LNCaP clone FGC (cell line): ENCODE measurements at regions not wholly inside any gene's neighbourhood (a gene's known extent, or its start where the extent isn't known, plus 50 kb on each side); places are given as distances from the start of the nearest gene placed in this dataset.
A peak's percentile ranks its signal among the peaks of the same experiment; 100 is the strongest.
"Not testable (repeated sequence)": the region's sequence is repeated elsewhere in the genome, so short reads cannot be mapped to it uniquely, and the experiment has no call there.

ENCODE experiments used
- DNase-seq: peaks from one replicate; pipeline ENCODE4 v3.0.0-alpha.2; 2011; ENCODE audit warnings: low read depth
- H3K4me3 ChIP-seq: 2 replicates; pipeline ENCODE4 v1.5.1; 2011; ENCODE audit warnings: mild to moderate bottlenecking, low read depth, low read length, control low read depth
- TF ChIP-seq, protein P1 (sequence below): IDR thresholded peaks from 2 replicates; pipeline ENCODE4 v1.5.1; 2012; ENCODE audit warnings: mild to moderate bottlenecking; ENCODE audit not compliant: control insufficient read depth, insufficient read depth; ENCODE audit errors: extremely low read depth

DNA sequence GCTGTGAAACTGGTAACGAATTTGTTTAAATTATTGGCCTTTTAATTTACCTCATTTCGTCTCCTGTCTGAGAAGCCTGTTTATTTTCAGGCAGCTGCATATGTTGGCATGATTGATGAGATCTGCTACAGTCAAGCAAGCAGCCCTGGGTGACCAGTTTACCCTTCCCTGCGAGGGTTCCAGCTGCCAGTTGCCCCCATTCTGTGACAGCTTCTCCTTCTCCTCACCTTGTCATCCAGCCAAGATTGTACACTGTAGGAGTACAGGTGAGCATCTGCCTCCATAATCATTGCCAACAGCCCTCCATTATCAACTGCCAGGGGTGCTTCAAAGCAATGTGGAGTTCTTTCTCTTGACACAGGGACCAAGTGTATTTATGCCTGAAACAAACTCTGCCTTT, 1979.9 kb upstream of the PRR20A start:
- no peak for DNase-seq
- no peak overlapping the region for H3K4me3 ChIP-seq
- TF ChIP-seq, protein P1, sequence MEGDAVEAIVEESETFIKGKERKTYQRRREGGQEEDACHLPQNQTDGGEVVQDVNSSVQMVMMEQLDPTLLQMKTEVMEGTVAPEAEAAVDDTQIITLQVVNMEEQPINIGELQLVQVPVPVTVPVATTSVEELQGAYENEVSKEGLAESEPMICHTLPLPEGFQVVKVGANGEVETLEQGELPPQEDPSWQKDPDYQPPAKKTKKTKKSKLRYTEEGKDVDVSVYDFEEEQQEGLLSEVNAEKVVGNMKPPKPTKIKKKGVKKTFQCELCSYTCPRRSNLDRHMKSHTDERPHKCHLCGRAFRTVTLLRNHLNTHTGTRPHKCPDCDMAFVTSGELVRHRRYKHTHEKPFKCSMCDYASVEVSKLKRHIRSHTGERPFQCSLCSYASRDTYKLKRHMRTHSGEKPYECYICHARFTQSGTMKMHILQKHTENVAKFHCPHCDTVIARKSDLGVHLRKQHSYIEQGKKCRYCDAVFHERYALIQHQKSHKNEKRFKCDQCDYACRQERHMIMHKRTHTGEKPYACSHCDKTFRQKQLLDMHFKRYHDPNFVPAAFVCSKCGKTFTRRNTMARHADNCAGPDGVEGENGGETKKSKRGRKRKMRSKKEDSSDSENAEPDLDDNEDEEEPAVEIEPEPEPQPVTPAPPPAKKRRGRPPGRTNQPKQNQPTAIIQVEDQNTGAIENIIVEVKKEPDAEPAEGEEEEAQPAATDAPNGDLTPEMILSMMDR: no peak

DNA sequence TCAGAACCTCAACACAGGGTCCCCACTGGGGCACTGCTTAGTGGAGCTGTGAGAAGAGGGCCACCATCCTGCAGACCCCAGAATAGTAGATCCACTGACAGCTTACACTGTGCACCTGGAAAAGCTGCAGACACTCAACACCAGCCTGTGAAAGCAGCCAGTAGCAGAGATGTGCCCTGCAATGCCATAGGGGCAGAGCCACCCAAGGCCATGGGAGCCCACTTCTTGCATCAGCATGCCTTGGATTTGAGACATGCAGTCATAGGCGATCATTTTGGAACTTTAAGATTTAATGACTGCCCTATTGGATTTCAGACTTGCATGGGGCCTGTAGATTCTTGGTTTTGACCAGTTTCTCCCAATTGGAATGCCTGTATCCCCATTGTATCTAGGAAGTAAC, 1962.1 kb upstream of the PRR20A start:
- H3K4me3 ChIP-seq, DNase-seq: not testable (repeated sequence)

DNA sequence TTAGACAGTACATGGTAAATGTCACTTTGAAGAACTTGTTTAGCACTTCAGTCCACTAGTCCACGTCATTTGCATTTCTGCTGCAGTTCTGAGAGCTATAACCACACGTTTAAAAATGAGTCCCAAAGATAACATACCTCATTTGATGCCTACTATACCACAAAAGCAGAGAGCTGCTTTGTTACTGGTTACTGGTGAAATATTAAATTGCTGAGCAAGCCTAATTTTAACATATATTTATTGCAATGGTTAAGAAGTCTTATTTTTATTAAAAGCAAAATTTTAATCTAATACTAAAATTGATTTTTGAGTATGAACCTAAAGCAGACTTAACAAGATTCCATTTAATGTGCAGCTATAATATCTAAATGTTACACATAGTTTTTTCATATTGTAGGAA, 1949.7 kb upstream of the PRR20A start:
- no peak overlapping the region for H3K4me3 ChIP-seq
- no peak for DNase-seq
- TF ChIP-seq, protein P1: no peak

DNA sequence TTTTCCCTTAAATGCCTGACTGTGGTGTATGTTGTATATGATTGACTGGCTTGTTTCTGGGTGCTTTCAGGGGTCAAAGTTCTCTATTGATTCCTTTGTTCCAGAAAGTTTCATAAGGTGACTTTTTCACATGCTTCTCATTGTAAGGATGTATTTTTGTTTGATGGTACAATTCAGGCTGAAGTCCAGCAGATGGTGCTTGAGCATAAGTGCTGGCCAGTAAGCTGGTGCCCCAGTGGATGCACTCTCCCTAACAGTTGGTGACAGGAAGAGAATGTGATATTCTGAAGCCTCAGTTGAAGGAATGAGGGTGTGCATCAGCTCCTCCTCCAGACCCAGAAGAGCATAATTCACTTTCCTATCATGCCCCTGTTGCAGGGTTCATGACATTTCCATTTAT, 1941.6 kb upstream of the PRR20A start:
- TF ChIP-seq, protein P1: peak; percentile 34
- H3K4me3 ChIP-seq: no peak overlapping the region
- peak; percentile 1 for DNase-seq

DNA sequence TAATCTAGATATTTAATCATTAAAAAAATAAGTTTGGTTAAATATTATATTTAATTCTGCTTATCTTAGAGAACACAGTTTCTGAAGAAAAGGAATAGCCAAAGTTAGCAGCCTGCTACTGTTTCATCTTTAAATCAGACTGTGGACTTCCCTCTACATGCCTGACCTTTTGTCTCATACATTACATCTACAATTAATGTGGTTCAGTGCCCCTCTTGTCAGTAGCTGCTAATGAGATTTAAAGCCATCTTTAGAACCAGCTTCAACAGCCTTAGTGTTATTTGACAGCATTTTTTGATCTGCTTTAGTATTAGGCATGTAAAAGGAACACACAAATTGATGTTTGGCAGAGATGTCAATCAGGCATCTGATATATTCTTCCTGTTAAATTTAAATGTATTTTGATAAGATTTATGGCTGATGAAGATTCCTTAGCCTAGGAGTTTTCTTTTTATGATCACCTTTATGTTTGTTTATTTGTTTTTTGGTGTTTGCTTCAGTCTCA, 1925.8 kb upstream of the PRR20A start:
- DNase-seq: no peak
- TF ChIP-seq, protein P1: no peak
- no peak overlapping the region for H3K4me3 ChIP-seq

- TF ChIP-seq, protein P1: no peak
- DNase-seq: no peak
- no peak overlapping the region for H3K4me3 ChIP-seq
Observed at GRCh38 chr13:55219538-55219937, 1921.2 kb upstream of the PRR20A start.

- TF ChIP-seq, protein P1: no peak
- no peak overlapping the region for H3K4me3 ChIP-seq
- no peak for DNase-seq
Observed at GRCh38 chr13:55229906-55230569, 1910.7 kb upstream of the PRR20A start.
